ENCODE measurements at regions not wholly inside any gene's neighbourhood (a gene's known extent, or its start where the extent isn't known, plus 50 kb on each side); places are given as distances from the start of the nearest gene placed in this dataset.

- TF ChIP-seq TEAD4 (IDR thresholded peaks at IDR 0.05; ENCODE audit: low read length) (no peak), TEAD4 (CRISPR knock-in tag; IDR thresholded peaks at IDR 0.05; ENCODE audit: borderline replicate concordance) (no peak), MAFG (tag; conservative IDR thresholded peaks at IDR 0.05) (no peak), NFYB (IDR thresholded peaks at IDR 0.05; ENCODE audit: extremely low read depth, insufficient read length) (no peak), ZNF232 (CRISPR knock-in tag; IDR thresholded peaks at IDR 0.05) (no peak), PTBP1 (IDR thresholded peaks at IDR 0.05; ENCODE audit: low read depth, low read length) (no peak), SP1 (CRISPR knock-in tag; IDR thresholded peaks at IDR 0.05) (no peak)
- TF ChIP-seq, protein P1, sequence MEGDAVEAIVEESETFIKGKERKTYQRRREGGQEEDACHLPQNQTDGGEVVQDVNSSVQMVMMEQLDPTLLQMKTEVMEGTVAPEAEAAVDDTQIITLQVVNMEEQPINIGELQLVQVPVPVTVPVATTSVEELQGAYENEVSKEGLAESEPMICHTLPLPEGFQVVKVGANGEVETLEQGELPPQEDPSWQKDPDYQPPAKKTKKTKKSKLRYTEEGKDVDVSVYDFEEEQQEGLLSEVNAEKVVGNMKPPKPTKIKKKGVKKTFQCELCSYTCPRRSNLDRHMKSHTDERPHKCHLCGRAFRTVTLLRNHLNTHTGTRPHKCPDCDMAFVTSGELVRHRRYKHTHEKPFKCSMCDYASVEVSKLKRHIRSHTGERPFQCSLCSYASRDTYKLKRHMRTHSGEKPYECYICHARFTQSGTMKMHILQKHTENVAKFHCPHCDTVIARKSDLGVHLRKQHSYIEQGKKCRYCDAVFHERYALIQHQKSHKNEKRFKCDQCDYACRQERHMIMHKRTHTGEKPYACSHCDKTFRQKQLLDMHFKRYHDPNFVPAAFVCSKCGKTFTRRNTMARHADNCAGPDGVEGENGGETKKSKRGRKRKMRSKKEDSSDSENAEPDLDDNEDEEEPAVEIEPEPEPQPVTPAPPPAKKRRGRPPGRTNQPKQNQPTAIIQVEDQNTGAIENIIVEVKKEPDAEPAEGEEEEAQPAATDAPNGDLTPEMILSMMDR (IDR thresholded peaks at IDR 0.05 in 2 of 3, conservative IDR thresholded peaks at IDR 0.05 in 1 of 3; ENCODE audit: insufficient read depth in 2 of 3, low read depth in 1 of 3, low read length in 3 of 3): no peak
- TF ChIP-seq, protein P2, sequence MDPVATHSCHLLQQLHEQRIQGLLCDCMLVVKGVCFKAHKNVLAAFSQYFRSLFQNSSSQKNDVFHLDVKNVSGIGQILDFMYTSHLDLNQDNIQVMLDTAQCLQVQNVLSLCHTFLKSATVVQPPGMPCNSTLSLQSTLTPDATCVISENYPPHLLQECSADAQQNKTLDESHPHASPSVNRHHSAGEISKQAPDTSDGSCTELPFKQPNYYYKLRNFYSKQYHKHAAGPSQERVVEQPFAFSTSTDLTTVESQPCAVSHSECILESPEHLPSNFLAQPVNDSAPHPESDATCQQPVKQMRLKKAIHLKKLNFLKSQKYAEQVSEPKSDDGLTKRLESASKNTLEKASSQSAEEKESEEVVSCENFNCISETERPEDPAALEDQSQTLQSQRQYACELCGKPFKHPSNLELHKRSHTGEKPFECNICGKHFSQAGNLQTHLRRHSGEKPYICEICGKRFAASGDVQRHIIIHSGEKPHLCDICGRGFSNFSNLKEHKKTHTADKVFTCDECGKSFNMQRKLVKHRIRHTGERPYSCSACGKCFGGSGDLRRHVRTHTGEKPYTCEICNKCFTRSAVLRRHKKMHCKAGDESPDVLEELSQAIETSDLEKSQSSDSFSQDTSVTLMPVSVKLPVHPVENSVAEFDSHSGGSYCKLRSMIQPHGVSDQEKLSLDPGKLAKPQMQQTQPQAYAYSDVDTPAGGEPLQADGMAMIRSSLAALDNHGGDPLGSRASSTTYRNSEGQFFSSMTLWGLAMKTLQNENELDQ (CRISPR knock-in tag; IDR thresholded peaks at IDR 0.05; ENCODE audit: borderline replicate concordance): no peak
Measured at GRCh38 chr11:122248939-122249338, 132.9 kb upstream of the BLID start.

Data from K562 (cell line).